ENCODE measurements at regions not wholly inside any gene's neighbourhood (a gene's known extent, or its start where the extent isn't known, plus 50 kb on each side); places are given as distances from the start of the nearest gene placed in this dataset.
"Not testable (repeated sequence)": the region's sequence is repeated elsewhere in the genome, so short reads cannot be mapped to it uniquely, and the experiment has no call there.

GRCh38 chr17:22044706-22045246, 352.5 kb downstream of the KCNJ18 start:
- DNase-seq; H3K27ac ChIP-seq; H3K4me1 ChIP-seq; H3K9me3 ChIP-seq; H3K4me3 ChIP-seq; H3K27me3 ChIP-seq; intact Hi-C loops (cut with DNase I; ENCODE audit: low total_unique reads); H3K36me3 ChIP-seq: not testable (repeated sequence)
- WGBS, 5 donors, result 70 to 86% (median 80%) methylated on average over 14 to 32 of the region's 32 CpGs

- intact Hi-C loops (cut with DNase I; ENCODE audit: low total_unique reads); H3K27me3 ChIP-seq; DNase-seq; H3K9me3 ChIP-seq; H3K27ac ChIP-seq; H3K4me3 ChIP-seq; H3K36me3 ChIP-seq; H3K4me1 ChIP-seq: not testable (repeated sequence)
- 71 to 83% (median 78%) methylated on average over 5 to 6 of the region's 6 CpGs; no CpG with 5 or more reads in 1 of the 5 donors for WGBS, 5 donors
Observed at GRCh38 chr17:22047521-22047920, 355.2 kb downstream of the KCNJ18 start.

- intact Hi-C loops (cut with DNase I; ENCODE audit: low total_unique reads); H3K36me3 ChIP-seq; H3K4me1 ChIP-seq; H3K27me3 ChIP-seq; H3K27ac ChIP-seq; H3K4me3 ChIP-seq; H3K9me3 ChIP-seq; DNase-seq: not testable (repeated sequence)
- WGBS, 5 donors, result 63 to 72% (median 68%) methylated on average over 3 to 5 of the region's 5 CpGs
Observed at GRCh38 chr17:22048226-22048625, 355.9 kb downstream of the KCNJ18 start.

GRCh38 chr17:22050766-22051165, 358.4 kb downstream of the KCNJ18 start:
- H3K27me3 ChIP-seq; H3K4me3 ChIP-seq; H3K4me1 ChIP-seq; H3K27ac ChIP-seq; H3K9me3 ChIP-seq; H3K36me3 ChIP-seq; intact Hi-C loops (cut with DNase I; ENCODE audit: low total_unique reads); DNase-seq: not testable (repeated sequence)
- 24 to 41% (median 31%) methylated on average over 2 to 3 of the region's 3 CpGs for whole genome bisulfite sequencing, 5 donors

GRCh38 chr17:22052715-22053114, 360.4 kb downstream of the KCNJ18 start:
- DNase-seq; H3K4me3 ChIP-seq; H3K27me3 ChIP-seq; H3K36me3 ChIP-seq; H3K27ac ChIP-seq; H3K4me1 ChIP-seq; intact Hi-C loops (cut with DNase I; ENCODE audit: low total_unique reads): not testable (repeated sequence)
- H3K9me3 ChIP-seq, result peaks cover 0 to 11% (median 2%) of the 10 kb centered on the region in 4 donors

- DNase-seq; H3K27me3 ChIP-seq; H3K27ac ChIP-seq; H3K4me3 ChIP-seq; H3K36me3 ChIP-seq; intact Hi-C loops (cut with DNase I; ENCODE audit: low total_unique reads); H3K4me1 ChIP-seq: not testable (repeated sequence)
- WGBS, 5 donors, result 29 to 75% (median 57%) methylated on average over 1 of the region's 1 CpG
- peaks cover 0 to 14% (median 0%) of the 10 kb centered on the region in 4 donors for H3K9me3 ChIP-seq
Observed at GRCh38 chr17:22056566-22056965, 364.2 kb downstream of the KCNJ18 start.

GRCh38 chr17:22075918-22076317, 383.6 kb downstream of the KCNJ18 start:
- H3K27ac ChIP-seq; DNase-seq; H3K27me3 ChIP-seq; intact Hi-C loops (cut with DNase I; ENCODE audit: low total_unique reads); H3K9me3 ChIP-seq; H3K4me3 ChIP-seq; H3K4me1 ChIP-seq; H3K36me3 ChIP-seq: not testable (repeated sequence)
- WGBS, 5 donors, result 74 to 94% (median 85%) methylated on average over 3 to 4 of the region's 4 CpGs

GRCh38 chr17:22088589-22088988, 396.3 kb downstream of the KCNJ18 start:
- H3K27me3 ChIP-seq; H3K4me1 ChIP-seq; H3K27ac ChIP-seq; H3K4me3 ChIP-seq; H3K9me3 ChIP-seq; H3K36me3 ChIP-seq; DNase-seq; intact Hi-C loops (cut with DNase I; ENCODE audit: low total_unique reads): not testable (repeated sequence)
- WGBS, 5 donors, result 67 to 79% (median 74%) methylated on average over 12 of the region's 12 CpGs

GRCh38 chr17:22090263-22090935, 398.1 kb downstream of the KCNJ18 start:
- 85 to 95% (median 91%) methylated on average over 24 to 25 of the region's 25 CpGs for WGBS, 5 donors
- Histone ChIP-seq H3K27me3 (no peaks in the 10 kb centered on the region), H3K36me3 (no peaks in the 10 kb centered on the region), H3K9me3 (peaks cover 0 to 4% (median 0%) of the 10 kb centered on the region in 4 donors), H3K4me3 (no peak overlapping the region), H3K4me1 (no peaks in the 10 kb centered on the region), H3K27ac (no peak overlapping the region)
- TF ChIP-seq POLR2AphosphoS5 (IDR thresholded peaks at IDR 0.05) (no peak), POLR2A (IDR thresholded peaks at IDR 0.05) (no peak), EP300 (IDR thresholded peaks at IDR 0.05) (no peak), CTCF (IDR thresholded peaks at IDR 0.05) (no peak)
- DNase-seq, result no peak
- intact Hi-C loops (cut with DNase I; ENCODE audit: low total_unique reads), result no loop called here

- H3K4me3 ChIP-seq; H3K4me1 ChIP-seq; H3K27ac ChIP-seq; H3K27me3 ChIP-seq; H3K36me3 ChIP-seq; intact Hi-C loops (cut with DNase I; ENCODE audit: low total_unique reads); H3K9me3 ChIP-seq; DNase-seq: not testable (repeated sequence)
- 83 to 89% (median 85%) methylated on average over 9 to 11 of the region's 11 CpGs for WGBS, 5 donors
Observed at GRCh38 chr17:22091041-22091679, 398.8 kb downstream of the KCNJ18 start.

- intact Hi-C loops (cut with DNase I; ENCODE audit: low total_unique reads); DNase-seq; H3K9me3 ChIP-seq; H3K4me1 ChIP-seq; H3K36me3 ChIP-seq; H3K27ac ChIP-seq; H3K4me3 ChIP-seq; H3K27me3 ChIP-seq: not testable (repeated sequence)
- 61 to 86% (median 82%) methylated on average over 2 to 4 of the region's 4 CpGs for WGBS, 5 donors
Observed at GRCh38 chr17:22091840-22092239, 399.5 kb downstream of the KCNJ18 start.
